GM12892 (cell line): ENCODE measurements at regions not wholly inside any gene's neighbourhood (a gene's known extent, or its start where the extent isn't known, plus 50 kb on each side); places are given as distances from the start of the nearest gene placed in this dataset.

Experiments
- POLR2A ChIP-seq: IDR thresholded peaks from 2 replicates; pipeline ENCODE4 v1.6.1; 2011; ENCODE audit warnings: low read depth, low read length, control low read depth
- TAF1 ChIP-seq: IDR thresholded peaks from 2 replicates; pipeline ENCODE4 v1.6.1; 2011; ENCODE audit warnings: low read depth, mild to moderate bottlenecking, control low read depth, low read length, borderline replicate concordance

DNA sequence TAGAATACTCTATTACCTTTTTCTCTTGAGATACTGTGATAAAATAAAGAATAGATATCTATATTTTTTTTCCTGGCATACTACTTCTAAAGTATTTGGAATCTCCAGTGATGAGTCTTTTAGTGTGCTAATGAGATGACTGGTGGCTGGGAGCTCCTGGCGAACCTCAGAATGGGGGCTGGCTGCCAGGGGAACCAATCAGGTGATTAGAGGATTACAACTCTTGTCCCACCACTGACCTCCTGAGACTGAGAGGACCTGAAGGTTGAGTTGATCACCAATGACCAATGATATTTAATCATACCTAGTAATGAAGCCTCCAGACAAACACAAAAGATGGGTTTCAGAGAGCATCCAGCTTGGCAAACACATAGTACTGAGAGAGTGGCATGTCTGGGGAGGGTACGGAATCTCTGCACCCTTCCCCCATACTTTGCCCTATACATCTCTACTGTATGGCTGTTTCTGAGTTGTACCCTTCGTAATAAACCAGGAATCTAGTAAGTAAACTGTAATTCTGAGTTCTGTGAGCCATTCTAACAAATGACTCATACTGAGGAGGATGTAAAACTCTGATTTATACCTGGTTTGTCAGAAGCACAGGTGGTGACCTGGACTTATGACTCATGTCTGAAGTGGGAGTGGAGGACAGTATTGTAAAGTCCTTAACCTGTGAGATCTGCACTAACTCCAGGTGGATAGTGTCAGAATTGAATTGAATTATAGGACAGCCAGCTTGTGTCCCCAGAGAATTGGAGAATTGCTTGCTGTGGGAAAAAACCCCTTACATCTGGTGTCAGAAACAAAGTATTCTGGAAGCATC is 325.3 kb upstream of the LRRC4C start:
- no peak for TF ChIP-seq POLR2A
- TF ChIP-seq TAF1, result no peak
